ENCODE measurements at regions not wholly inside any gene's neighbourhood (a gene's known extent, or its start where the extent isn't known, plus 50 kb on each side); places are given as distances from the start of the nearest gene placed in this dataset.

GRCh38 chr4:14343961-14344360 lies 658.3 kb upstream of the CPEB2 start:
- TF ChIP-seq CTCF (IDR thresholded peaks at IDR 0.05) (no peak), POLR2A (IDR thresholded peaks at IDR 0.05) (no peak), EP300 (IDR thresholded peaks at IDR 0.05) (no peak)

All from tibial nerve (tissue), 4 donors.